Dermis blood vessel endothelial cell (primary cell): ENCODE measurements at regions not wholly inside any gene's neighbourhood (a gene's known extent, or its start where the extent isn't known, plus 50 kb on each side); places are given as distances from the start of the nearest gene placed in this dataset.
"Not testable (repeated sequence)": the region's sequence is repeated elsewhere in the genome, so short reads cannot be mapped to it uniquely, and the experiment has no call there.

ENCODE experiments used
- DNase-seq: peaks from one replicate; pipeline ENCODE4 v3.0.0; 2010

- DNase-seq = not testable (repeated sequence)
Measured at GRCh38 chr4:67412153-67412712, 133.1 kb downstream of the CENPC start.

DNA sequence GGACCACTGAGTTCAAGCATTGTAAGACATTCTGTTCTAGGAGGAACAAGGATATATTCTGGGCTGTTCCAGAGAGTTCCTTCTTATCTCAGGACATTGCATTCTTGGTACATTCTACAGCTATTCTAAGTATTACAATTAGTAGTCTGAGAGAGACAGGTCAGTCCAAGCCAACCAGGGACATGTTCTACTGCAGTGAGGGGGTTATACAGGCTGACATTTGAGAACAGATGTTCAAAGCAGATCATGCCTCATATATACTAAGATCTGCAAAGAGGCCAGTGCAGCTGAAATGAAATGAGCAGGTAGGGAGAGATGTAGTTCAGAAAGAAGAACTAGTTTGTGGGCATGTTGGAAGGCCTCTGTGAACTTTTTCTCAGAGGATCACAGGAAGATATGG lies 142.0 kb downstream of the CENPC start:
- DNase-seq = no peak

DNA sequence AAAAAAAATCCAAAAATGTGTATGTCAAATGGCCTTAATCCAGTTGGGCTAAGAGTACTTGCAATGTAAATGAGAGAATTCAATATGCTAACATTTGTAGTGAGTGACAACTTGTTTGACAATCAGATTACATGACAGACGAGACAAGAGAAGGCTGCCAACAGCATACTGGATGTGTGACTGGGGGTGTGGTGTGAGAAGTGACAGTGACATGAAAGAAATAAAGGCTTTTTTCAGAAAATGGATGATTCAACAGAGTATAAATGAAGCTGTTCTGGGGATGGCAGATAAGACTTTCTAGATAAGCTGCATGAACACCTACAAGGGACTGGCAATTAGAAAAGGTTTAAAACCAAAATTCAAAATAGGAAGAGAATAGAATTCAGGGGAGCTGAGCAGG lies 143.4 kb downstream of the CENPC start:
- no peak for DNase-seq

- DNase-seq = no peak
Measured at GRCh38 chr4:67397931-67398330, 147.4 kb downstream of the CENPC start.

GRCh38 chr4:67397031-67397430 lies 148.3 kb downstream of the CENPC start:
- no peak for DNase-seq

DNA sequence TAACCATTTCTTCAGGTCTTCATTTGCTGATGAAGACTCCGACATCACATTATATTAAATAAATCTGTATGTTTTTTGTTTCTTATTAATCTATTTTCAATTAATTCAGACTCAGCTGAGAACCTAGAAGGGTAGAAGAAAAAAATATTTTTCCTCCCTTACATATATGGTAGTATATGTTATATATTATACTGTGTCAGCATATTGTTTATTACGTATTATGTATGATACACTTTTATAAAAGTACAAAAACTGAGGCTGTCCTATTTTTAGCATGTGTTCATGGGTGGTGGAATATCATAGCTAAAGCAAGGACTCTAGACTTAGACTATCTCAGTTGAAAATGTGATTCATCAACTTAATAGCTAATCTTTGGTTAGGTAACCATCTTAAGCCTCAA lies 149.3 kb downstream of the CENPC start:
- DNase-seq = no peak

GRCh38 chr4:67394879-67395278 lies 150.4 kb downstream of the CENPC start:
- DNase-seq = no peak

GRCh38 chr4:67393699-67394281 lies 151.5 kb downstream of the CENPC start:
- DNase-seq = peak; percentile 68

DNA sequence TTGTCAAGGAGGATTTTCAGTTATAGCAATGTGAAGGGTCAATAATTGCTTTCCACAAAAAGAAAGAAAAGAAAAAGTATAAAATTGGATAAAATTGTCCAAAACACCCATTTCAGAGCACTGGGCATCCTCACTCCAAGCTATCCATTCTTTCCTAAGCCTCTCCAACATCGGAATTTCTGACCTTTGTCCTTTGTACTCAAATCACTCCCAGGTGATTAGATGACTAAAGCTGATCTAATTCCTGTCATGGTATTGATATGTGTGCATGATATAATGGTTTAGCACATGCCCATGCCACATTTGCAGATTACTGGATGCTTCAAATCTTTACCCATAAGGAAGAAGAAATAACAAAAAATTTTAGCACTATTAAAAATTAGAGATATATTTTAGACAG lies 152.3 kb downstream of the CENPC start:
- no peak for DNase-seq

- DNase-seq = not testable (repeated sequence)
Measured at GRCh38 chr4:67381406-67381804, 163.9 kb downstream of the CENPC start.

GRCh38 chr4:67380702-67381405 lies 164.4 kb downstream of the CENPC start:
- DNase-seq = not testable (repeated sequence)

GRCh38 chr4:67380154-67380553 lies 165.1 kb downstream of the CENPC start:
- no peak for DNase-seq

- no peak for DNase-seq
Measured at GRCh38 chr4:67375291-67375690, 170.0 kb downstream of the CENPC start.

- no peak for DNase-seq
Measured at GRCh38 chr4:67371615-67372014, 173.7 kb downstream of the CENPC start.

GRCh38 chr4:67366311-67366861 lies 178.9 kb downstream of the CENPC start:
- DNase-seq = no peak

GRCh38 chr4:67365661-67366245 lies 179.6 kb downstream of the CENPC start:
- no peak for DNase-seq

DNA sequence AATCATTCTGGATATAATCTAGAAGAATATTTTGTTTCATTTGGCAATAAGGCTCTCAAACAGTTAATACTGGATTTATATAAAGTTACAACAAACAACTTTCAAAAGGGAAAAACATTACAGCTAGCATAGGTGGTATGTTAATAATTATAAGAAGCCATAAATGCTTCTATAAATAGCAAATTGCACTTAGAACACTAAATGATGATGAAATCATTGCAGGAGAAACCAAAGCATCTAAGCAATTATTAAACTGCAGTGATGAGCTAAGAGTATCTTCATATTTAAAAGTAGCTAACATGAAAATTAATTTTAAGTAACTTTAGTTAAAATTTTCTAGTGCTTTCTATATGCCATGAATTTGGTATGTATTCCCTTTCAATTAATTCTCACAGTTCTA lies 189.5 kb downstream of the CENPC start:
- no peak for DNase-seq

GRCh38 chr4:67346654-67347053 lies 198.6 kb downstream of the CENPC start:
- no peak for DNase-seq

DNA sequence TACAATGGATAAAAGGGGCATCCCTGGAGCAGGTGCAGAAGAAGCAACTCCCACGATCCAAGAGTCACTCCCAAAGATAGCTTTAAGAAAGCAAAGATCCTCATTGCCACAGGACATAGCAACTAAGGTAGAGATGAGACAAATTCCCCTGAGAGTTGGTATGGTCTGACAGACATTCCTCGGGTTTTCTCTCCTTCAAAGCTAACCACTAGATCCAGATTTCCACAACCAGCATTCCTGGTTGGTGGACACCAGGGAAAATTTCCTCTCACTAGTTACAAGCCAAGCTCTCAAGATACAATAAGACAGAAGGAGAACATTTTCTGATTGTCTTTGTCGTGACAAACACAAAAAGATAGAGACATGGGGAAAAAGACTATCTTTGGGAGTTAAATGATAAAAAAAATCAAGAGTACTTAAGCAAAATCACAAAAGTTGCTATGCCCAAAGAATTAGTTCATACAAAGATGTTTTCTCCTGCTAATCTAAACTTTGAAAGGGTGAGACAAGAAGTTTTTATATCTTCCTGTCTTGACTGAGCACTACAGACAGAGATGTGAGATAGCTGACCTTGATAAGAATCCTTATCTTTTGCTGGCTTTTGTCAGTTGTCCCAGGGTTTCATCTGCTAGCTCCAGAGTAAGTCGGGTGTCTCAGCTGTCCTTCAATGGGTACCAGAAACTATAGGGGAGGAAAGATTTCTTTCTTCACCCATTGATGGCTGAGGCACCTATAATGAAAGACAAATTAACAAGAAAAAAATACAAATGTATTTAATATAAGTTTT lies 200.5 kb downstream of the CENPC start:
- no peak for DNase-seq

- no peak for DNase-seq
Measured at GRCh38 chr4:67343199-67343598, 202.1 kb downstream of the CENPC start.

GRCh38 chr4:67342291-67342690 lies 203.0 kb downstream of the CENPC start:
- DNase-seq = no peak

GRCh38 chr4:67333664-67334063 lies 211.6 kb downstream of the CENPC start:
- no peak for DNase-seq

DNA sequence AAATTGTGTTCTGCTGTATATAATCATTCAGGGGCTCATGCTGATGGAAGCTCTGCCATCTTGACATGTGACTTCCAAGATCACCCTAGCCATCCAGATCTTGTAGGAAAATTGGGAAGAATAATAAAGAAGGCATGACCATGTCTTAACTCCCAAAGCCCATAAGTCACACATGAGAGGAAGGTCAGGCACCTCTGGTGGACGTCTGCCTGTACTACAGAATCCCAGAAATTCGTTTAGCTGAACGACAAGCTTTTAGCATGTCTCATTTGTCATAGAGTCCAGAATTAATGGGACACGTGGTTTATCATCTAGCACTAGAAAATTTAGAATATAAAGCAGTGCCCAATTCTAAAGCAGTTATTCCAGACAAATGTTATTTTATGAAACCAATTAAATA lies 212.7 kb downstream of the CENPC start:
- peak; percentile 12 for DNase-seq
